KMS-11 (cell line): ENCODE measurements at regions not wholly inside any gene's neighbourhood (a gene's known extent, or its start where the extent isn't known, plus 50 kb on each side); places are given as distances from the start of the nearest gene placed in this dataset.

Experiments used
- H2AFZ ChIP-seq: fragments of 200-600 bp; sonication (generic); 2 replicates; pipeline ENCODE4 v1.6.1; 2016; ENCODE audit warnings: antibody characterized with exemption, mixed run types, low read depth
- H3K27ac ChIP-seq: fragments of 200-600 bp; sonication (generic); 2 replicates; pipeline ENCODE4 v1.6.1; 2016; ENCODE audit warnings: mild to moderate bottlenecking, mixed run types
- H3K27me3 ChIP-seq: fragments of 200-600 bp; sonication (generic); 2 replicates; pipeline ENCODE4 v1.6.1; 2017; ENCODE audit warnings: mild to moderate bottlenecking, low read depth, mixed run types, moderate library complexity; ENCODE audit not compliant: insufficient read depth
- H3K36me3 ChIP-seq: fragments of 200-600 bp; sonication (generic); 2 replicates; pipeline ENCODE4 v1.6.1; 2017; ENCODE audit warnings: mild to moderate bottlenecking, mixed run types; ENCODE audit not compliant: insufficient read depth
- H3K4me1 ChIP-seq: fragments of 200-600 bp; sonication (generic); 2 replicates; pipeline ENCODE4 v1.6.1; 2016; ENCODE audit warnings: mild to moderate bottlenecking, low read depth, mixed run types; ENCODE audit not compliant: poor library complexity, severe bottlenecking
- H3K4me2 ChIP-seq: fragments of 200-600 bp; sonication (generic); 2 replicates; pipeline ENCODE4 v1.7.0; 2016; ENCODE audit warnings: mild to moderate bottlenecking, mixed run types
- H3K4me3 ChIP-seq: fragments of 200-600 bp; sonication (generic); IDR thresholded peaks from 2 replicates; pipeline ENCODE4 v1.6.1; 2017; ENCODE audit warnings: low read depth, low read length, mixed read lengths; ENCODE audit not compliant: insufficient read depth
- H3K79me2 ChIP-seq: fragments of 200-600 bp; sonication (generic); 2 replicates; pipeline ENCODE4 v1.6.1; 2016; ENCODE audit warnings: low read depth, mixed run types; ENCODE audit not compliant: insufficient read depth
- H3K9ac ChIP-seq: fragments of 200-600 bp; sonication (generic); 2 replicates; pipeline ENCODE4 v1.6.1; 2016; ENCODE audit warnings: mild to moderate bottlenecking, mixed run types
- H4K20me1 ChIP-seq: fragments of 200-600 bp; sonication (generic); 2 replicates; pipeline ENCODE4 v1.6.1; 2016; ENCODE audit warnings: mild to moderate bottlenecking, mixed run types; ENCODE audit not compliant: insufficient read depth
- CTCF ChIP-seq: fragments of 200-600 bp; sonication (generic); conservative IDR thresholded peaks from 2 replicates; pipeline ENCODE4 v1.6.1; 2017; ENCODE audit warnings: low read depth, mild to moderate bottlenecking, antibody characterized with exemption, low read length, moderate library complexity, mixed read lengths

- Histone ChIP-seq H2AFZ (no peak overlapping the region), H3K4me1 (no peaks in the 10 kb centered on the region), H4K20me1 (no peaks in the 10 kb centered on the region), H3K4me3 (no peak overlapping the region), H3K27me3 (no peaks in the 10 kb centered on the region), H3K9ac (no peak overlapping the region), H3K36me3 (no peaks in the 10 kb centered on the region), H3K79me2 (no peaks in the 10 kb centered on the region), H3K4me2 (no peak overlapping the region), H3K27ac (no peak overlapping the region)
- no peak for TF ChIP-seq CTCF
Observed at GRCh38 chr9:21672140-21672539, 130.3 kb upstream of the MTAP start.

- no peaks in the 10 kb centered on the region for H3K36me3 ChIP-seq
- no peaks in the 10 kb centered on the region for H3K27me3 ChIP-seq
- no peak overlapping the region for H2AFZ ChIP-seq
- no peaks in the 10 kb centered on the region for H4K20me1 ChIP-seq
- no peak overlapping the region for H3K9ac ChIP-seq
- H3K4me2 ChIP-seq = no peak overlapping the region
- H3K27ac ChIP-seq = no peak overlapping the region
- H3K4me1 ChIP-seq = no peaks in the 10 kb centered on the region
- H3K79me2 ChIP-seq = no peaks in the 10 kb centered on the region
- no peak overlapping the region for H3K4me3 ChIP-seq
- no peak for TF ChIP-seq CTCF
Observed at GRCh38 chr9:21672761-21673160, 129.7 kb upstream of the MTAP start.

- no peak overlapping the region for H3K27ac ChIP-seq
- no peaks in the 10 kb centered on the region for H4K20me1 ChIP-seq
- H3K79me2 ChIP-seq = no peaks in the 10 kb centered on the region
Observed at GRCh38 chr9:21674894-21675293, 127.5 kb upstream of the MTAP start.

GRCh38 chr9:21677387-21677786 is 125.0 kb upstream of the MTAP start:
- Histone ChIP-seq H3K4me1 (no peaks in the 10 kb centered on the region), H3K27ac (no peak overlapping the region), H3K4me2 (no peak overlapping the region), H2AFZ (no peak overlapping the region), H3K9ac (no peak overlapping the region), H3K36me3 (no peaks in the 10 kb centered on the region), H3K27me3 (no peaks in the 10 kb centered on the region), H4K20me1 (no peaks in the 10 kb centered on the region), H3K4me3 (no peak overlapping the region), H3K79me2 (no peaks in the 10 kb centered on the region)
- no peak for TF ChIP-seq CTCF

More at GRCh38 chr9:21674894-21675293, 127.5 kb upstream of the MTAP start:
- no peak for TF ChIP-seq CTCF
- H3K4me1 ChIP-seq = no peaks in the 10 kb centered on the region
- no peak overlapping the region for H2AFZ ChIP-seq
- H3K27me3 ChIP-seq = no peaks in the 10 kb centered on the region
- no peak overlapping the region for H3K4me2 ChIP-seq
- H3K4me3 ChIP-seq = no peak overlapping the region
- H3K9ac ChIP-seq = no peak overlapping the region
- H3K36me3 ChIP-seq = no peaks in the 10 kb centered on the region
